GM13976 (cell line): ENCODE measurements at regions not wholly inside any gene's neighbourhood (a gene's known extent, or its start where the extent isn't known, plus 50 kb on each side); places are given as distances from the start of the nearest gene placed in this dataset.

Experiments
- DNase-seq: peaks from one replicate; pipeline ENCODE4 v3.0.0; 2012; ENCODE audit warnings: low spot score
- in situ Hi-C: fragments of 300-500 bp; cut with MboI; formaldehyde crosslinking; loops from one replicate; pipeline ENCODE4 v1.12.0; 2022; ENCODE audit warnings: low sequenced_read_pairs, mixed read lengths, inconsistent platforms; ENCODE audit not compliant: unreplicated experiment
- TF ChIP-seq, protein P1 (sequence below): IDR thresholded peaks from 2 replicates; pipeline ENCODE4 v1.5.1; 2012; ENCODE audit warnings: borderline replicate concordance, mild to moderate bottlenecking; ENCODE audit not compliant: insufficient read depth; ENCODE audit errors: extremely low read depth, missing control alignments, control extremely low read depth

DNA sequence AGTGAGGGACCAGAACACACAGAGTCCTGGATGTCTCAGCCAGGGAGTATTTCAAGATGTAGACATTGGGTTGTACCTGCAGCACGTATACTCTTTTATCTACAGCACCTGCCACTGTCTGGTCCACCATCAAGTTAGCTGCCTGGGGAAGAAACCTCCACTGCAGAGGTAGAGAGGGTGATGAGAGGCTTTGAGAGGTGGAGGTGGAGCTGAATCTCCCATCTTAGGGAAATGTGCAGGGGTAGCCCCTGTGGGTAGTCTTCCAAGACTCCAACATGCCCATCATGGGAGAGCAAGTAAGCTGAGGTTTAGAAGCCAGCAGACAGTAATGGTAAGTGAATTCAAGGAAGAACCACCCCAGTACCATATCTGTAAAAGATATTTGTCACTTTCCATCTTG lies 93.3 kb upstream of the CELF4 start:
- DNase-seq: no peak
- in situ Hi-C loops: no loop called here
- TF ChIP-seq, protein P1, sequence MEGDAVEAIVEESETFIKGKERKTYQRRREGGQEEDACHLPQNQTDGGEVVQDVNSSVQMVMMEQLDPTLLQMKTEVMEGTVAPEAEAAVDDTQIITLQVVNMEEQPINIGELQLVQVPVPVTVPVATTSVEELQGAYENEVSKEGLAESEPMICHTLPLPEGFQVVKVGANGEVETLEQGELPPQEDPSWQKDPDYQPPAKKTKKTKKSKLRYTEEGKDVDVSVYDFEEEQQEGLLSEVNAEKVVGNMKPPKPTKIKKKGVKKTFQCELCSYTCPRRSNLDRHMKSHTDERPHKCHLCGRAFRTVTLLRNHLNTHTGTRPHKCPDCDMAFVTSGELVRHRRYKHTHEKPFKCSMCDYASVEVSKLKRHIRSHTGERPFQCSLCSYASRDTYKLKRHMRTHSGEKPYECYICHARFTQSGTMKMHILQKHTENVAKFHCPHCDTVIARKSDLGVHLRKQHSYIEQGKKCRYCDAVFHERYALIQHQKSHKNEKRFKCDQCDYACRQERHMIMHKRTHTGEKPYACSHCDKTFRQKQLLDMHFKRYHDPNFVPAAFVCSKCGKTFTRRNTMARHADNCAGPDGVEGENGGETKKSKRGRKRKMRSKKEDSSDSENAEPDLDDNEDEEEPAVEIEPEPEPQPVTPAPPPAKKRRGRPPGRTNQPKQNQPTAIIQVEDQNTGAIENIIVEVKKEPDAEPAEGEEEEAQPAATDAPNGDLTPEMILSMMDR: no peak

DNA sequence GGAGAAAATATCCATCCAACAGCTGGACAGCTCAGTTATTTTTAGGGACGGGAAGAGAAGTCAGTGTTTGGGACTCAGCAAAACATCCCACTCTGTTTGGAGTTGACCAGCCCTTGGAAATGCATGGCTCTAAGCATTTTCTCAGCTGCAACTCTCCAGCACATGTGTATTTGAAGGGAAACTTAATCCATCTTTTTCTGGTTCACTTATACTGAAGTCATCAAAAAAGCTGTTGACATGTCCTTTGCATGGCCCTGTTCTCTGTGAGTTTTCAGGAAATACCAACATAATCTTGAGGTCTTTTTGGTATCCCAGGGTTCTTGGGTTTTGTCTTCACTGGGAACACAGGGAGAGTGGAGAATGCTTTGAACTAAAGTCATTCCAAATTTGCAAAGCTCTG lies 91.9 kb upstream of the CELF4 start:
- TF ChIP-seq, protein P1: no peak
- in situ Hi-C loops: no loop called here
- DNase-seq: no peak

DNA sequence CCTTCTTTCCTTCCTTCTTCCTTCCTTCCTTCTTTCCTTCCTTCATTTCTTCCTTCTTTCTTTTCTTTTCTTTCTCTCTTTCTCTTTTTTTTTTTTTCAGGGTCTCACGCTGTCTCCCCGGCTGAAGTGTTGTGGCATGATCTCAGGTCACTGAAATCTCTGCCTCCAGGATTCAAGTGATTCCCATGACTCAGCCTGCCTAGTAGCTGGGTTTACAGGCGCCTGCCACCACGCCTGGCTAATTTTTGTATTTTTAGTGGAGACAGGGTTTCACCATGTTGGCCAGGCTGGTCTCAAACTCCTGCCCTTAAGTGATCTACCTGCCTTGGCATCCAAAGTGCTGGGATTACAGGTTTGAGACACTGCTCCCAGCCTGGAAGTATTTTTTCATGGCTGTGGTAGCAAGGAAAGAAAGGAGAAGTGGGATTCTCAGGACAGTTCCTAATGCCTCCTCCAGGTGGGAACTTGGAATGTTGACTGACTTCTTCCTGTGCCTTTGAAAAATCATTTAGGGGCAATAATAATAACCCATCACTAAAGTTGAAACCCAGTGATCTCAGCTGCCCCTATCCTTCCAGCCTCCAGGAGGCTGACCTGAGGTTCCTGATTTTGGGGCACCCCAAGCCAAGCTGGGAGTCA lies 89.3 kb upstream of the CELF4 start:
- no peak for DNase-seq
- in situ Hi-C loops: no loop called here
- TF ChIP-seq, protein P1: no peak

DNA sequence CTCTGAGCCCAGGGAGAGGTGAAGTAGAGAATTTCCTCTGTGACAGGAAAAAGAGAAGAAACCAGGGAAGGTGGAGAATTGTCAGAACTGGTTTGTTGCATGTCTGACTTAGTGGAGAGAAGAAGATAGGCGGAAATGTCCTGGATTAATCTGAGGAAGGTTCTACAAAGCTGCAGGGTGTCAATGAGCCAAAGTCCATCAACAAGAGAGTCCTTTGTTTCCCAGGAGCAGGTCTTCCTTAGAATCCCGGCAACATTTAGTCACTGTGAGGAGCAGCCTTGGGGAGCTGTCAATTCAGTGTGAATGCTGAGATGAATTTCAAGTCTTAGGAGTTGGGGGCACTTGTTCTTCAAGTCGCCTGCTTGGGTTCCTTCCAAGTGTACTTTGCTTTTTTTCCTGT lies 88.4 kb upstream of the CELF4 start:
- in situ Hi-C loops: no loop called here
- no peak for DNase-seq

DNA sequence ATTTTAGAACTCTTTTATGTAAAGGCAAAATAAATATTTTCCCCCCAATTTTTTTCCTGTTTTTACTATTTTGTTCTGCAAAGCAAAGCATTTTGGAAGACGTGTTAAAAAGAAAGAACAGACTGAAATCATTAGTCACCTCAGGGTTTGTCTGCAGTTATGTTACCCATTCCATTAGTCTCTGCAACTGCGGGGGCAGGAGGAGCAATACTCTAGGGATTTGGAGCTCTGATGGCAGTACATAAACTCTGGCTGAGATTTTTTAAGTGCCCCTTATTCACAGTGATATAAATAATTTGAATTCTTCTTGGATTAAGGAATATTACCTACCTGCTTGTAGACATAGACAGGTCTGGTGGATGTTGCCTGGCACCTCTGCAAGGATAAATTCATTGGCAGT lies 88.0 kb upstream of the CELF4 start:
- in situ Hi-C loops: no loop called here
- no peak for DNase-seq
- TF ChIP-seq, protein P1: no peak

More for the DNA sequence above, 88.4 kb upstream of the CELF4 start:
- TF ChIP-seq, protein P1: no peak

DNA sequence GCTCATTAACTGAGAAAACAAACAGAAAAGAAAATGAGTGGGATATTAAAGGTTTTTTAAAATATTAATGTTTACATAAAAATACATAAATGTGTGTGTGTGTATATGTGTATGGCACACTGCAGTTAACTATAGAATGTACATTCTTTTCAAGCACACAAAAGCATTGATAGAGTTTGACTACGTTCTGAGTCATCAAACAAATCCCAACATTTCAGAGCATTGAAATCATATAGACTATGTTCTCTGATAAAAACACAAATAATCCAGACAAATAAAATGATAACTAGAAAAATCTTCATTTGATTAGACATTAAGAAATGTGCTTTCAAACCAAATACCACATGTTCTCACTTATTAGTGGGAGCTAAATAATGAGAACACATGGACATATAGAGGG lies 84.3 kb upstream of the CELF4 start:
- in situ Hi-C loops: no loop called here
- DNase-seq: no peak
- TF ChIP-seq, protein P1: no peak
